Small intestine (tissue), 7 donors: ENCODE measurements at regions not wholly inside any gene's neighbourhood (a gene's known extent, or its start where the extent isn't known, plus 50 kb on each side); places are given as distances from the start of the nearest gene placed in this dataset.
A peak's percentile ranks its signal among the peaks of the same experiment; 100 is the strongest.

Experiments used
- DNase-seq, 2 donors: peaks; one replicate each; pipeline versions ENCODE4 v3.0.0 to v3.0.0-alpha.2; 2013
- FAIRE-seq: peaks from 2 replicates; lab custom pipeline; 2012; peaks lifted over from hg19 to GRCh38; lab: Jason Lieb, UNC
- H3K27ac ChIP-seq, 3 donors: one replicate each; pipeline ENCODE4 v1.5.1; 2013; ENCODE audit warnings: low read length in 2 of 3, mild to moderate bottlenecking in 2 of 3, control low read depth in 1 of 3, inconsistent platforms in 1 of 3, low read depth in 1 of 3, moderate library complexity in 1 of 3
- H3K27me3 ChIP-seq, 3 donors: one replicate each; pipeline ENCODE4 v1.6.1; 2013; ENCODE audit warnings: low read length in 3 of 3, inconsistent platforms in 1 of 3; ENCODE audit not compliant: control insufficient read depth in 3 of 3, insufficient read depth in 3 of 3
- H3K36me3 ChIP-seq, 3 donors: one replicate each; pipeline ENCODE4 v1.6.1; 2013; ENCODE audit warnings: low read length in 3 of 3, inconsistent platforms in 1 of 3, low read depth in 1 of 3, mild to moderate bottlenecking in 1 of 3, moderate library complexity in 1 of 3; ENCODE audit not compliant: control insufficient read depth in 3 of 3, insufficient read depth in 2 of 3
- H3K4me1 ChIP-seq, 3 donors: one replicate each; pipeline ENCODE4 v1.6.1; 2013; ENCODE audit warnings: low read length in 2 of 3, inconsistent platforms in 1 of 3, low read depth in 1 of 3, mild to moderate bottlenecking in 1 of 3, moderate library complexity in 1 of 3; ENCODE audit not compliant: control insufficient read depth in 3 of 3, insufficient read depth in 2 of 3
- H3K4me3 ChIP-seq, 3 donors: one replicate each; pipeline ENCODE4 v1.5.1; 2013; ENCODE audit warnings: low read length in 3 of 3, control low read depth in 1 of 3, inconsistent platforms in 1 of 3, low read depth in 1 of 3, mild to moderate bottlenecking in 1 of 3, moderate library complexity in 1 of 3
- H3K9me3 ChIP-seq, 2 donors: one replicate each; pipeline ENCODE4 v1.6.1; 2013; ENCODE audit warnings: low read depth in 1 of 2, low read length in 1 of 2; ENCODE audit not compliant: control insufficient read depth in 2 of 2, insufficient read depth in 1 of 2
- WGBS, 3 donors: extraction: QIAGEN DNeasy Blood & Tissue Kit; methylation state at CpG; one replicate each; pipeline ENCODE4 v1.1.7; 2013; 5-methylcytosine and 5-hydroxymethylcytosine counted together
- donor health status: healthy with polysubstance abuse.
- donor health status: control.
- donor health status: control.
- donor health status: Bipolar disorder and iron deficiency.
- donor health status: healthy.

GRCh38 chr16:85188822-85189672 is 76.8 kb upstream of the CIBAR2 start:
- Histone ChIP-seq H3K27me3 (no peaks in the 10 kb centered on the region), H3K36me3 (peaks cover 0 to 63% (median 0%) of the 10 kb centered on the region in 3 donors), H3K27ac (no peak overlapping the region), H3K4me3 (no peak overlapping the region), H3K9me3 (peaks cover 0 to 12% of the 10 kb centered on the region in 2 donors), H3K4me1 (peaks cover 0 to 33% (median 0%) of the 10 kb centered on the region in 3 donors)
- FAIRE-seq (no peak), DNase-seq (peak in 1 of 2 donors; percentile 10)
- WGBS, 3 donors: 25 to 50% (median 50%) methylated on average over 3 of the region's 3 CpGs

DNA sequence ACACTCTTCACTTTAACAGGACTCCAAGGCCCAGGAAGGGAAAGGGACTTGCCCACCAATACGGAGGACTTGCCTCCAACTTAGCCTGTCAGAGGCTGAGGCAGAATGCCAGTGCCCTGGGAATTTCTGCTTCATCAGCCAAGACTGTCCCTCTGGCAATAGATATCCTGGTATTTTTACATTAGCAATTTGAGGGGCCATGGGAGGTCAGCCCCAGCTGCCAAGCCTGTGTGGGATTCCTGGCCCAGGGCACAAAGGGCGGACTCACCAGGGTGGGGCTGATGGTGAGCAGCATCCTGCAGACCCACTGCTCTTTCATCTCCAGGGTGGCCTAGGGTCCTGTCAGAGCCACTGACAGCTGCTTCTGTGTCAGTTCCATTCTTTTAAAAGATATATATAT is 78.3 kb upstream of the CIBAR2 start:
- FAIRE-seq: no peak
- H3K9me3 ChIP-seq: peaks cover 0 to 8% of the 10 kb centered on the region in 2 donors
- WGBS, 3 donors: 93 to 97% (median 95%) methylated on average over 2 of the region's 2 CpGs
- H3K27me3 ChIP-seq: no peaks in the 10 kb centered on the region
- DNase-seq: no peak
- peak overlapping the region in 1 of 3 donors; percentile 14 for H3K27ac ChIP-seq
- peaks cover 0 to 68% (median 0%) of the 10 kb centered on the region in 3 donors for H3K36me3 ChIP-seq
- H3K4me1 ChIP-seq: peaks cover 0 to 48% (median 0%) of the 10 kb centered on the region in 3 donors
- H3K4me3 ChIP-seq: no peak overlapping the region

GRCh38 chr16:85191341-85191965 is 79.2 kb upstream of the CIBAR2 start:
- H3K36me3 ChIP-seq: peaks cover 0 to 62% (median 0%) of the 10 kb centered on the region in 3 donors
- no peaks in the 10 kb centered on the region for H3K27me3 ChIP-seq
- no peak overlapping the region for H3K4me3 ChIP-seq
- WGBS, 3 donors: 86 to 92% (median 90%) methylated on average over 19 of the region's 19 CpGs
- FAIRE-seq: no peak
- peaks cover 0 to 57% (median 0%) of the 10 kb centered on the region in 3 donors for H3K4me1 ChIP-seq
- DNase-seq: no peak
- no peak overlapping the region for H3K27ac ChIP-seq
- peaks cover 0 to 8% of the 10 kb centered on the region in 2 donors for H3K9me3 ChIP-seq

DNA sequence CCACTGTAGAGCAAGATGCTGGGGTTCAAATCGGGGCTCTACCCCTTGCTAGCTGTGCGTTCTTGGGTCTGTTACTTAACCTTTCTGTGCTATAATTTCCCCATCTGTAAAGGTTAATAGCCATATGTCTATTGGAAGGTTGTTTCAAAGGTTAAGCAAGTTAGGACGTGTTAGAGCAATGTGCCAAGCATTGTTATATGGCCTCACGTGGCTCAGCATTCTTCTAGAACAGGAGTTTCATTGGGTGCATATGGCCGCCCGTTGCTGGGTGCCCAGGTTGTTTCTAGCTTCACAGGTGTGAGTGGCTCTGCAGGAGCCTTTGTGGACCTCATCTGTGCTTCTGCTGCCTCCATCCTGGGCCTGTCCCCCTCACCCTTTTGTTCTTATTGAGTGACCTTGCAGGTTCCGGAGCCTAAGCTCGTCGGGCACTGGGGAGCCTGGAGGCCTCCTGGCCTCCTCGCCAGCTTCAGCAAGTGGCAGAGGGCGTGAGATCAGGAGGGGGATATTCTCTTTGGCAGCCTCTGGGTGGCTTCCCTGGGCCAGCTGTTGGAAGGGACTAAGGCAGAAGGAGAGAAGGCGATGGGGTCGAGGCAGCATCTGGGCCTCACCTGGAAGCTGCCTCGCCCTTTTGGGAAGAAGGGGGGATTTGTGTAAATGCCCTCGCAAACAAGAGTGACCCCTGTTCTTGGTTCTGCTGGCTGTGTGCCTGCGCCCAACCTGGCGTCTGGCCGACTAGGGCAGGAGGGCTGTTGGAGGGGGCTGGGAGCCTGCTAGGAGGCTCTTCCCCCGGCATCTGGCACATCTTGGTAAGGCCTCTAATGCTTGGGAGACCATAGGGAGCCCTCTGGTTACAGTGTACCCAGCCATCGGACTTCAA is 80.2 kb upstream of the CIBAR2 start:
- Histone ChIP-seq H3K27me3 (no peaks in the 10 kb centered on the region), H3K36me3 (peaks cover 0 to 59% (median 0%) of the 10 kb centered on the region in 3 donors), H3K4me1 (peaks cover 0 to 67% (median 0%) of the 10 kb centered on the region in 3 donors), H3K9me3 (peaks cover 0 to 8% of the 10 kb centered on the region in 2 donors), H3K4me3 (no peak overlapping the region), H3K27ac (peak overlapping the region in 1 of 3 donors; percentile 73)
- FAIRE-seq (no peak), DNase-seq (peak; percentile 47 to 67)
- WGBS, 3 donors: 34 to 74% (median 60%) methylated on average over 20 of the region's 20 CpGs

DNA sequence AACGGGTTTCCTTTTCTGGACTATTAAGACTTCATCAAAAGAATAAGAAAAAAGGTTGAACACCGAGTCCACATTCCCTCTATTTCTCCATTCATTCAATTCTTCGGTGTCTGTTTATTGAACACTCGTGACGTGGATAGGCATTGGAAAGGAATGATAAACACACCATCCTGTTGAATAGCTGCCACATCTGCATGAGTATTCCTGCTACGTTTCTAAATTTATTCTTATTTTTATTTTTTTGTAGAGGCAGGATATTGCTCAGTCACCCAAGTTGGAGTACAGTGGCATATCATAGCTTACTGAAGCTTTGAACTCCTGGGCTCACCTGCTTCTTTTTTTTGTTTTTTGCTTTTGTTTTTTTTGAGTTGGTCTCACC is 80.8 kb upstream of the CIBAR2 start:
- Histone ChIP-seq H3K9me3 (peaks cover 0 to 8% of the 10 kb centered on the region in 2 donors), H3K27me3 (no peaks in the 10 kb centered on the region), H3K4me1 (peaks cover 0 to 73% (median 0%) of the 10 kb centered on the region in 3 donors), H3K4me3 (no peak overlapping the region), H3K27ac (peak overlapping the region in 1 of 3 donors; percentile 73), H3K36me3 (peaks cover 0 to 58% (median 0%) of the 10 kb centered on the region in 3 donors)
- WGBS, 3 donors: 69 to 81% (median 75%) methylated on average over 6 of the region's 6 CpGs
- FAIRE-seq: no peak
- DNase-seq: no peak

DNA sequence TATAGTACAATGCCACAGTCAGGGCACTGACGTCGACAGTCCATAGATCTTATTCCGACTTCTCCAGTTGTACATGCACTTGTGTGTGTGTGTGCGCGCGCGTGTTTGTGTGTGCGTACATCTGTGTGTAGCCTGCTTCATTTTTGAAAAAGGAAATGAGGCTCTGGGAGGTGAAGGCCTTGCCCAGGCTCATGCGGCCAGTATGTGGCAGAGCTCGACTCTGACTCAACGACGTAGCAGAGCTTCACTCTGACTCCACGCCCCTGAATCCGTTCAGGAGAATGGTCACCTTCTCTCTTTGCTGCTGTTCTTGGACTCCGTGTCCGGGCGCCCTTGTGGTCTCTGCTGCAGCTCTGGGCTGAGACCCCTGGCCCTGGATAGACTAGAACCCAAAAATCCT is 81.6 kb upstream of the CIBAR2 start:
- Histone ChIP-seq H3K4me3 (no peak overlapping the region), H3K36me3 (peaks cover 0 to 55% (median 0%) of the 10 kb centered on the region in 3 donors), H3K27ac (peak overlapping the region in 1 of 3 donors; percentile 98), H3K9me3 (peaks cover 0 to 8% of the 10 kb centered on the region in 2 donors), H3K27me3 (no peaks in the 10 kb centered on the region), H3K4me1 (peaks cover 0 to 80% (median 0%) of the 10 kb centered on the region in 3 donors)
- no peak for DNase-seq
- no peak for FAIRE-seq
- WGBS, 3 donors: 92 to 94% (median 93%) methylated on average over 17 of the region's 17 CpGs

- DNase-seq (no peak), FAIRE-seq (no peak)
- Histone ChIP-seq H3K36me3 (peaks cover 0 to 62% (median 0%) of the 10 kb centered on the region in 3 donors), H3K4me1 (peaks cover 0 to 83% (median 0%) of the 10 kb centered on the region in 3 donors), H3K9me3 (peaks cover 0 to 8% of the 10 kb centered on the region in 2 donors), H3K27me3 (no peaks in the 10 kb centered on the region), H3K4me3 (no peak overlapping the region), H3K27ac (peak overlapping the region in 1 of 3 donors; percentile 98)
- 87 to 91% (median 87%) methylated on average over 15 of the region's 15 CpGs for WGBS, 3 donors
Observed at GRCh38 chr16:85194307-85195270, 82.3 kb upstream of the CIBAR2 start.
